ENCODE measurements at regions not wholly inside any gene's neighbourhood (a gene's known extent, or its start where the extent isn't known, plus 50 kb on each side); places are given as distances from the start of the nearest gene placed in this dataset.

DNA sequence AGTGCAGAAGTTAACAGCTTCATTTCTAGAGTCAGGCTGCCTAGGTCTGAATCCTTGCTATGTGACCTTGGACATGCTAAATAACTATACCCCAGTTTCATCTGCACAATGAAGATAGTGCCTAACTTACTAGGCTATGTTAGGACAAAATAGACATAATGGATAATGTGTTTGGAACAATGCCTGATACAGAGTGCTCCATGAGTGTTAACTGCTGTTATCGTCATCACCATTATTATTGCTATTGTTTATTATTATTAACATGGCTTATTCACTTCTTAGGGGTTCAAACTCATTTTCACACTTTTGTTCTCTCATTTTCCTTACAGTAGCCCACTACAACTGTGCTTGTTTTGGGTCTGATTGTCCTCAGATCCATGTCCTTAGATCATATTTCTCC is 467.7 kb downstream of the SH2D1A start (continued):
- TF ChIP-seq, protein P1, sequence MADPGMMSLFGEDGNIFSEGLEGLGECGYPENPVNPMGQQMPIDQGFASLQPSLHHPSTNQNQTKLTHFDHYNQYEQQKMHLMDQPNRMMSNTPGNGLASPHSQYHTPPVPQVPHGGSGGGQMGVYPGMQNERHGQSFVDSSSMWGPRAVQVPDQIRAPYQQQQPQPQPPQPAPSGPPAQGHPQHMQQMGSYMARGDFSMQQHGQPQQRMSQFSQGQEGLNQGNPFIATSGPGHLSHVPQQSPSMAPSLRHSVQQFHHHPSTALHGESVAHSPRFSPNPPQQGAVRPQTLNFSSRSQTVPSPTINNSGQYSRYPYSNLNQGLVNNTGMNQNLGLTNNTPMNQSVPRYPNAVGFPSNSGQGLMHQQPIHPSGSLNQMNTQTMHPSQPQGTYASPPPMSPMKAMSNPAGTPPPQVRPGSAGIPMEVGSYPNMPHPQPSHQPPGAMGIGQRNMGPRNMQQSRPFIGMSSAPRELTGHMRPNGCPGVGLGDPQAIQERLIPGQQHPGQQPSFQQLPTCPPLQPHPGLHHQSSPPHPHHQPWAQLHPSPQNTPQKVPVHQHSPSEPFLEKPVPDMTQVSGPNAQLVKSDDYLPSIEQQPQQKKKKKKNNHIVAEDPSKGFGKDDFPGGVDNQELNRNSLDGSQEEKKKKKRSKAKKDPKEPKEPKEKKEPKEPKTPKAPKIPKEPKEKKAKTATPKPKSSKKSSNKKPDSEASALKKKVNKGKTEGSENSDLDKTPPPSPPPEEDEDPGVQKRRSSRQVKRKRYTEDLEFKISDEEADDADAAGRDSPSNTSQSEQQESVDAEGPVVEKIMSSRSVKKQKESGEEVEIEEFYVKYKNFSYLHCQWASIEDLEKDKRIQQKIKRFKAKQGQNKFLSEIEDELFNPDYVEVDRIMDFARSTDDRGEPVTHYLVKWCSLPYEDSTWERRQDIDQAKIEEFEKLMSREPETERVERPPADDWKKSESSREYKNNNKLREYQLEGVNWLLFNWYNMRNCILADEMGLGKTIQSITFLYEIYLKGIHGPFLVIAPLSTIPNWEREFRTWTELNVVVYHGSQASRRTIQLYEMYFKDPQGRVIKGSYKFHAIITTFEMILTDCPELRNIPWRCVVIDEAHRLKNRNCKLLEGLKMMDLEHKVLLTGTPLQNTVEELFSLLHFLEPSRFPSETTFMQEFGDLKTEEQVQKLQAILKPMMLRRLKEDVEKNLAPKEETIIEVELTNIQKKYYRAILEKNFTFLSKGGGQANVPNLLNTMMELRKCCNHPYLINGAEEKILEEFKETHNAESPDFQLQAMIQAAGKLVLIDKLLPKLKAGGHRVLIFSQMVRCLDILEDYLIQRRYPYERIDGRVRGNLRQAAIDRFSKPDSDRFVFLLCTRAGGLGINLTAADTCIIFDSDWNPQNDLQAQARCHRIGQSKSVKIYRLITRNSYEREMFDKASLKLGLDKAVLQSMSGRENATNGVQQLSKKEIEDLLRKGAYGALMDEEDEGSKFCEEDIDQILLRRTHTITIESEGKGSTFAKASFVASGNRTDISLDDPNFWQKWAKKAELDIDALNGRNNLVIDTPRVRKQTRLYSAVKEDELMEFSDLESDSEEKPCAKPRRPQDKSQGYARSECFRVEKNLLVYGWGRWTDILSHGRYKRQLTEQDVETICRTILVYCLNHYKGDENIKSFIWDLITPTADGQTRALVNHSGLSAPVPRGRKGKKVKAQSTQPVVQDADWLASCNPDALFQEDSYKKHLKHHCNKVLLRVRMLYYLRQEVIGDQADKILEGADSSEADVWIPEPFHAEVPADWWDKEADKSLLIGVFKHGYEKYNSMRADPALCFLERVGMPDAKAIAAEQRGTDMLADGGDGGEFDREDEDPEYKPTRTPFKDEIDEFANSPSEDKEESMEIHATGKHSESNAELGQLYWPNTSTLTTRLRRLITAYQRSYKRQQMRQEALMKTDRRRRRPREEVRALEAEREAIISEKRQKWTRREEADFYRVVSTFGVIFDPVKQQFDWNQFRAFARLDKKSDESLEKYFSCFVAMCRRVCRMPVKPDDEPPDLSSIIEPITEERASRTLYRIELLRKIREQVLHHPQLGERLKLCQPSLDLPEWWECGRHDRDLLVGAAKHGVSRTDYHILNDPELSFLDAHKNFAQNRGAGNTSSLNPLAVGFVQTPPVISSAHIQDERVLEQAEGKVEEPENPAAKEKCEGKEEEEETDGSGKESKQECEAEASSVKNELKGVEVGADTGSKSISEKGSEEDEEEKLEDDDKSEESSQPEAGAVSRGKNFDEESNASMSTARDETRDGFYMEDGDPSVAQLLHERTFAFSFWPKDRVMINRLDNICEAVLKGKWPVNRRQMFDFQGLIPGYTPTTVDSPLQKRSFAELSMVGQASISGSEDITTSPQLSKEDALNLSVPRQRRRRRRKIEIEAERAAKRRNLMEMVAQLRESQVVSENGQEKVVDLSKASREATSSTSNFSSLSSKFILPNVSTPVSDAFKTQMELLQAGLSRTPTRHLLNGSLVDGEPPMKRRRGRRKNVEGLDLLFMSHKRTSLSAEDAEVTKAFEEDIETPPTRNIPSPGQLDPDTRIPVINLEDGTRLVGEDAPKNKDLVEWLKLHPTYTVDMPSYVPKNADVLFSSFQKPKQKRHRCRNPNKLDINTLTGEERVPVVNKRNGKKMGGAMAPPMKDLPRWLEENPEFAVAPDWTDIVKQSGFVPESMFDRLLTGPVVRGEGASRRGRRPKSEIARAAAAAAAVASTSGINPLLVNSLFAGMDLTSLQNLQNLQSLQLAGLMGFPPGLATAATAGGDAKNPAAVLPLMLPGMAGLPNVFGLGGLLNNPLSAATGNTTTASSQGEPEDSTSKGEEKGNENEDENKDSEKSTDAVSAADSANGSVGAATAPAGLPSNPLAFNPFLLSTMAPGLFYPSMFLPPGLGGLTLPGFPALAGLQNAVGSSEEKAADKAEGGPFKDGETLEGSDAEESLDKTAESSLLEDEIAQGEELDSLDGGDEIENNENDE (IDR thresholded peaks at IDR 0.05; ENCODE audit: insufficient replicate concordance, low read length) = no peak
- TF ChIP-seq GTF2F1 (IDR thresholded peaks at IDR 0.05; ENCODE audit: borderline replicate concordance, low read depth, low read length) (no peak), YY1 (IDR thresholded peaks at IDR 0.05; ENCODE audit: low read depth, low read length) (no peak)
- TF ChIP-seq, protein P2, sequence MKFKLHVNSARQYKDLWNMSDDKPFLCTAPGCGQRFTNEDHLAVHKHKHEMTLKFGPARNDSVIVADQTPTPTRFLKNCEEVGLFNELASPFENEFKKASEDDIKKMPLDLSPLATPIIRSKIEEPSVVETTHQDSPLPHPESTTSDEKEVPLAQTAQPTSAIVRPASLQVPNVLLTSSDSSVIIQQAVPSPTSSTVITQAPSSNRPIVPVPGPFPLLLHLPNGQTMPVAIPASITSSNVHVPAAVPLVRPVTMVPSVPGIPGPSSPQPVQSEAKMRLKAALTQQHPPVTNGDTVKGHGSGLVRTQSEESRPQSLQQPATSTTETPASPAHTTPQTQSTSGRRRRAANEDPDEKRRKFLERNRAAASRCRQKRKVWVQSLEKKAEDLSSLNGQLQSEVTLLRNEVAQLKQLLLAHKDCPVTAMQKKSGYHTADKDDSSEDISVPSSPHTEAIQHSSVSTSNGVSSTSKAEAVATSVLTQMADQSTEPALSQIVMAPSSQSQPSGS (IDR thresholded peaks at IDR 0.05; ENCODE audit: low read length) = no peak

Measured in H1 (cell line).